ENCODE measurements at regions not wholly inside any gene's neighbourhood (a gene's known extent, or its start where the extent isn't known, plus 50 kb on each side); places are given as distances from the start of the nearest gene placed in this dataset.

DNA sequence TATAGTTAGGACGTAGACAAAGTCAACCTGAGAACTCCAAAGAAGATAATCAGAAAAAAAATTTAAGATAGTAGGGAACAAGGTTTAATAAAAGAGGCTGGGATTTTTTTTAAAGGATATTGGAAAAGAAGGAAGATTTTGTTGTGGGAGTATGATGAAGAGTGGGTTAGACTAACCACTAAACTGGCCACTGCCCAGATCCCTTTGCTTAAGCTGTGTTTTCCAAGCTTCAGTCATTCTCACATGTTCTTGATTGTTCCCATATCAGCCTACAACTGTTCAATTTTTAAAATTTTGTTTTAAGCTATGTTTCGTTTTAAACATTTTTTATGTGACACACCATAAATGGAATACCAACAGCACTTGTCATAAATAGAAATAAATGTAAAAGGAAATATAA is 284.5 kb upstream of the MMADHC start:
- no peak for TF ChIP-seq POLR2A (IDR thresholded peaks at IDR 0.05)
- TF ChIP-seq, protein P1, sequence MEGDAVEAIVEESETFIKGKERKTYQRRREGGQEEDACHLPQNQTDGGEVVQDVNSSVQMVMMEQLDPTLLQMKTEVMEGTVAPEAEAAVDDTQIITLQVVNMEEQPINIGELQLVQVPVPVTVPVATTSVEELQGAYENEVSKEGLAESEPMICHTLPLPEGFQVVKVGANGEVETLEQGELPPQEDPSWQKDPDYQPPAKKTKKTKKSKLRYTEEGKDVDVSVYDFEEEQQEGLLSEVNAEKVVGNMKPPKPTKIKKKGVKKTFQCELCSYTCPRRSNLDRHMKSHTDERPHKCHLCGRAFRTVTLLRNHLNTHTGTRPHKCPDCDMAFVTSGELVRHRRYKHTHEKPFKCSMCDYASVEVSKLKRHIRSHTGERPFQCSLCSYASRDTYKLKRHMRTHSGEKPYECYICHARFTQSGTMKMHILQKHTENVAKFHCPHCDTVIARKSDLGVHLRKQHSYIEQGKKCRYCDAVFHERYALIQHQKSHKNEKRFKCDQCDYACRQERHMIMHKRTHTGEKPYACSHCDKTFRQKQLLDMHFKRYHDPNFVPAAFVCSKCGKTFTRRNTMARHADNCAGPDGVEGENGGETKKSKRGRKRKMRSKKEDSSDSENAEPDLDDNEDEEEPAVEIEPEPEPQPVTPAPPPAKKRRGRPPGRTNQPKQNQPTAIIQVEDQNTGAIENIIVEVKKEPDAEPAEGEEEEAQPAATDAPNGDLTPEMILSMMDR (IDR thresholded peaks at IDR 0.05) = no peak
